ENCODE measurements at regions not wholly inside any gene's neighbourhood (a gene's known extent, or its start where the extent isn't known, plus 50 kb on each side); places are given as distances from the start of the nearest gene placed in this dataset.

DNA sequence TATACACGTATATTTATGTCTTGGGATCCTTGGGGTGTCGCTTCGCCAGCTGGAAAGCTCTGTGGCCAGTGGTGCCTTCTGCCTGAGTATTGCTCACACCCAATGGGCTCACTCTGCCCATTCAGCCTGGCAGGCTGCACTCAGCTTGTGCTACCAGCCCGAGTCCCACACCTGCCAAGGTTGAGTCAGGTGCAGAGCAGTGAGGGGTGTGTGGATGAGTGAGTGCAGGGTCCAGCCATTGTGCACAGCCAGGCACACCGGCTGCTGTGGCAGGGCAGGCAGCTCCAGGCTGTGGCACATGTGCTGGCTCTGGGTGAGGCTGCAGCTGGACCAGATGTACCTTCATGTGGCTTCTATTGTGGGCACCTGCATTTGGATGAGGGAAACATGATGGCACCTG, 496.9 kb upstream of the LINC00305 start:
- 3% methylated on average over 3 of the region's 5 CpGs for WGBS (ENCODE audit: low lambda C conversion rate)
- no peaks in the 10 kb centered on the region for H3K79me2 ChIP-seq (ENCODE audit: insufficient read depth, low read length)
- H3K27me3 ChIP-seq (ENCODE audit: control insufficient read depth in 1 of 2, insufficient read depth in 2 of 2, low read length in 2 of 2) = no peaks in the 10 kb centered on the region
- POLR2A ChIA-PET = no interaction called here
- CTCF ChIA-PET (ENCODE audit: low intra/inter-chr PET ratio, low total read pairs) = no interaction called here
- BruUV-seq (replicated peaks) = no TSS peak
- no peaks in the 10 kb centered on the region for H4K20me1 ChIP-seq (ENCODE audit: insufficient read depth, low read length)
- H3K4me2 ChIP-seq (ENCODE audit: low read depth, low read length) = no peak overlapping the region
- no peak overlapping the region for H2AFZ ChIP-seq (ENCODE audit: low read length)
- no peak for ATAC-seq
- DNase-seq (ENCODE audit: low spot score) = no peak
- H3K9me3 ChIP-seq (ENCODE audit: low read length) = no peaks in the 10 kb centered on the region
- H3K36me3 ChIP-seq (replicated peaks in 1 of 2; ENCODE audit: control insufficient read depth in 1 of 2, insufficient read depth in 2 of 2, low read length in 2 of 2) = no peaks in the 10 kb centered on the region
- no peak overlapping the region for H3K4me3 ChIP-seq (replicated peaks in 1 of 3; ENCODE audit: insufficient read depth in 1 of 3, low read depth in 2 of 3, low read length in 3 of 3)
- TF ChIP-seq MIER3 (CRISPR knock-in tag; IDR thresholded peaks at IDR 0.05; ENCODE audit: borderline replicate concordance) (no peak), NFATC3 (CRISPR knock-in tag; IDR thresholded peaks at IDR 0.05) (no peak), ZSCAN20 (CRISPR knock-in tag; IDR thresholded peaks at IDR 0.05; ENCODE audit: borderline replicate concordance) (no peak), FOXM1 (CRISPR knock-in tag; IDR thresholded peaks at IDR 0.05) (no peak), EEA1 (CRISPR knock-in tag; IDR thresholded peaks at IDR 0.05; ENCODE audit: borderline replicate concordance) (no peak), ZNF207 (IDR thresholded peaks at IDR 0.05; ENCODE audit: borderline replicate concordance) (no peak), TSC22D2 (CRISPR knock-in tag; IDR thresholded peaks at IDR 0.05; ENCODE audit: borderline replicate concordance) (no peak), CENPT (CRISPR knock-in tag; IDR thresholded peaks at IDR 0.05; ENCODE audit: low read depth) (no peak), ZNF431 (CRISPR knock-in tag; IDR thresholded peaks at IDR 0.05; ENCODE audit: borderline replicate concordance, low read depth) (no peak), PAWR (CRISPR knock-in tag; IDR thresholded peaks at IDR 0.05; ENCODE audit: borderline replicate concordance) (no peak)
- TF ChIP-seq, protein P1, sequence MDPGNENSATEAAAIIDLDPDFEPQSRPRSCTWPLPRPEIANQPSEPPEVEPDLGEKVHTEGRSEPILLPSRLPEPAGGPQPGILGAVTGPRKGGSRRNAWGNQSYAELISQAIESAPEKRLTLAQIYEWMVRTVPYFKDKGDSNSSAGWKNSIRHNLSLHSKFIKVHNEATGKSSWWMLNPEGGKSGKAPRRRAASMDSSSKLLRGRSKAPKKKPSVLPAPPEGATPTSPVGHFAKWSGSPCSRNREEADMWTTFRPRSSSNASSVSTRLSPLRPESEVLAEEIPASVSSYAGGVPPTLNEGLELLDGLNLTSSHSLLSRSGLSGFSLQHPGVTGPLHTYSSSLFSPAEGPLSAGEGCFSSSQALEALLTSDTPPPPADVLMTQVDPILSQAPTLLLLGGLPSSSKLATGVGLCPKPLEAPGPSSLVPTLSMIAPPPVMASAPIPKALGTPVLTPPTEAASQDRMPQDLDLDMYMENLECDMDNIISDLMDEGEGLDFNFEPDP (CRISPR knock-in tag; conservative IDR thresholded peaks at IDR 0.05) = no peak
- no peak overlapping the region for H3K27ac ChIP-seq (ENCODE audit: extremely low read length, insufficient read depth, low read length)
- H3K9ac ChIP-seq (ENCODE audit: insufficient read depth, low read depth, low read length) = no peak overlapping the region
- no peak for FAIRE-seq
- intact Hi-C loops (cut with micrococcal nuclease; ENCODE audit: unreplicated experiment) (no loop called here), in situ Hi-C loops (cut with HindIII; ENCODE audit: extremely low pct_ligation_motif_present, low pct_unique_long_range_greater_than_20kb) (no loop called here)
- no peaks in the 10 kb centered on the region for H3K4me1 ChIP-seq (ENCODE audit: insufficient read depth, low read length)
